H1 (cell line): ENCODE measurements at regions not wholly inside any gene's neighbourhood (a gene's known extent, or its start where the extent isn't known, plus 50 kb on each side); places are given as distances from the start of the nearest gene placed in this dataset.

Source experiments
- CTCF ChIA-PET: fragments of 300-600 bp; sonication (Branson Sonifier 250); formaldehyde crosslinking; loops from one replicate; lab custom pipeline; 2021; ENCODE audit not compliant: partially characterized antibody; lab: Charles Lee
- POLR2A ChIA-PET: fragments of 300-600 bp; sonication (Branson Sonifier 250); formaldehyde crosslinking; loops from one replicate; lab custom pipeline; 2021; ENCODE audit warnings: inconsistent platforms; ENCODE audit not compliant: partially characterized antibody; lab: Charles Lee
- DNase-seq, 2 experiments: peaks; one replicate each; pipeline versions ENCODE4 v3.0.0 to v3.0.0-alpha.2; 2010 to 2022; ENCODE audit warnings: low spot score in 2 of 2, low read depth in 1 of 2, mixed read lengths in 1 of 2
- FAIRE-seq: peaks from 2 replicates; lab custom pipeline; 2011; peaks lifted over from hg19 to GRCh38; lab: Jason Lieb, UNC
- H2AFZ ChIP-seq: 2 replicates; pipeline ENCODE4 v1.8.1; 2012; ENCODE audit warnings: low read length, inconsistent platforms
- H2AK5ac ChIP-seq: 2 replicates; pipeline ENCODE4 v1.6.1; 2013; ENCODE audit warnings: low read depth, low read length
- H2BK120ac ChIP-seq: replicated peaks from 2 replicates; pipeline ENCODE3; 2013; ENCODE audit warnings: low read depth, low read length, inconsistent platforms
- H2BK12ac ChIP-seq: 2 replicates; pipeline ENCODE4 v1.6.1; 2013; ENCODE audit warnings: low read depth, low read length
- H2BK15ac ChIP-seq: 2 replicates; pipeline ENCODE4 v1.6.1; 2013; ENCODE audit warnings: low read length
- H2BK20ac ChIP-seq: 2 replicates; pipeline ENCODE4 v1.6.1; 2013; ENCODE audit warnings: low read length
- H2BK5ac ChIP-seq: 2 replicates; pipeline ENCODE4 v1.6.1; 2013; ENCODE audit warnings: low read depth, low read length
- H3K14ac ChIP-seq: 2 replicates; pipeline ENCODE4 v1.6.1; 2013; ENCODE audit warnings: inconsistent platforms; ENCODE audit not compliant: insufficient read length
- H3K18ac ChIP-seq: 2 replicates; pipeline ENCODE4 v1.6.1; 2013; ENCODE audit warnings: low read length; ENCODE audit errors: extremely low read depth
- H3K23ac ChIP-seq: 2 replicates; pipeline ENCODE4 v1.6.1; 2013; ENCODE audit warnings: inconsistent platforms; ENCODE audit not compliant: insufficient read length
- H3K23me2 ChIP-seq: 2 replicates; pipeline ENCODE4 v1.6.1; 2013; ENCODE audit warnings: low read depth, low read length
- H3K27ac ChIP-seq: 2 replicates; pipeline ENCODE4 v1.6.1; 2011; ENCODE audit warnings: low read depth, low read length, inconsistent platforms
- H3K27me3 ChIP-seq, 4 experiments: replicated peaks in 1 of 4; 1 replicate in 1 of 4; 2 replicates in 3 of 4; pipeline versions ENCODE4 v1.6.1 to v1.8.1; 2011 to 2013; ENCODE audit warnings: low read length in 3 of 4, mild to moderate bottlenecking in 3 of 4, inconsistent platforms in 2 of 4, mixed read lengths in 2 of 4, moderate library complexity in 1 of 4; ENCODE audit not compliant: control insufficient read depth in 3 of 4, insufficient read depth in 3 of 4; ENCODE audit errors: extremely low read depth in 1 of 4
- H3K36me3 ChIP-seq, 4 experiments: 2 replicates each; pipeline versions ENCODE4 v1.6.1 to v1.8.1; 2011 to 2013; ENCODE audit warnings: mild to moderate bottlenecking in 4 of 4, low read length in 3 of 4, moderate library complexity in 2 of 4, control low read depth in 1 of 4, inconsistent platforms in 1 of 4; ENCODE audit not compliant: insufficient read depth in 4 of 4, control insufficient read depth in 2 of 4
- H3K4ac ChIP-seq: replicated peaks from 2 replicates; pipeline ENCODE3; 2013; ENCODE audit warnings: low read length, low read depth, mixed read lengths, inconsistent platforms; ENCODE audit not compliant: insufficient read length
- H3K4me1 ChIP-seq, 4 experiments: replicated peaks in 1 of 4; 1 replicate in 1 of 4; 2 replicates in 3 of 4; pipeline versions ENCODE4 v1.6.1 to v1.8.1; 2011 to 2013; ENCODE audit warnings: low read length in 3 of 4, inconsistent platforms in 2 of 4, mixed read lengths in 1 of 4; ENCODE audit not compliant: insufficient read depth in 4 of 4, control insufficient read depth in 3 of 4
- H3K4me2 ChIP-seq, 2 experiments: 2 replicates each; pipeline versions ENCODE4 v1.6.1 to v1.8.1; 2011 to 2013; ENCODE audit warnings: low read depth in 2 of 2, low read length in 2 of 2, control low read depth in 1 of 2, inconsistent platforms in 1 of 2, mild to moderate bottlenecking in 1 of 2; ENCODE audit not compliant: insufficient read depth in 1 of 2
- H3K4me3 ChIP-seq, 4 experiments: fragments of 200-600, 300-600 bp in 1 of 4; sonication (generic), shearing (Covaris generic), sonication (Bioruptor Twin) in 1 of 4; 2 replicates each; pipeline versions ENCODE4 v1.5.1 to v1.8.1; 2011 to 2016; ENCODE audit warnings: low read length in 4 of 4, low read depth in 3 of 4, control low read depth in 2 of 4, inconsistent platforms in 2 of 4, mild to moderate bottlenecking in 2 of 4, mixed read lengths in 1 of 4, moderate library complexity in 1 of 4; ENCODE audit not compliant: insufficient read depth in 2 of 4; ENCODE audit errors: extremely low read depth in 1 of 4
- H3K56ac ChIP-seq: replicated peaks from 2 replicates; pipeline ENCODE3; 2013; ENCODE audit warnings: low read depth, mild to moderate bottlenecking, mixed read lengths, low read length, inconsistent platforms; ENCODE audit not compliant: insufficient read length
- H3K79me1 ChIP-seq: 2 replicates; pipeline ENCODE4 v1.6.1; 2013; ENCODE audit warnings: low read depth, low read length, control low read depth
- H3K79me2 ChIP-seq, 2 experiments: 2 replicates each; pipeline versions ENCODE4 v1.6.1 to v1.8.1; 2012 to 2013; ENCODE audit warnings: low read length in 2 of 2, mild to moderate bottlenecking in 2 of 2, inconsistent platforms in 1 of 2; ENCODE audit not compliant: insufficient read depth in 2 of 2, control insufficient read depth in 1 of 2
- H3K9ac ChIP-seq, 4 experiments: replicated peaks in 1 of 4; 1 replicate in 1 of 4; 2 replicates in 3 of 4; pipeline versions ENCODE4 v1.6.1 to v1.8.1; 2011 to 2013; ENCODE audit warnings: low read depth in 3 of 4, low read length in 3 of 4, control low read depth in 2 of 4, mild to moderate bottlenecking in 2 of 4, moderate library complexity in 2 of 4, inconsistent platforms in 1 of 4; ENCODE audit errors: extremely low read depth in 1 of 4
- H3K9me3 ChIP-seq, 2 experiments: 2 replicates each; pipeline versions ENCODE4 v1.6.1 to v1.8.1; 2012 to 2013; ENCODE audit warnings: mild to moderate bottlenecking in 2 of 2, moderate library complexity in 2 of 2, control low read depth in 1 of 2, inconsistent platforms in 1 of 2, low read depth in 1 of 2, low read length in 1 of 2, mixed read lengths in 1 of 2; ENCODE audit not compliant: insufficient read depth in 2 of 2
- H4K20me1 ChIP-seq, 2 experiments: replicated peaks in 1 of 2; 2 replicates each; pipeline versions ENCODE3 to v1.8.1; 2011 to 2013; ENCODE audit warnings: inconsistent platforms in 2 of 2, low read length in 2 of 2, mild to moderate bottlenecking in 1 of 2; ENCODE audit not compliant: insufficient read depth in 2 of 2, control insufficient read depth in 1 of 2
- H4K5ac ChIP-seq: 2 replicates; pipeline ENCODE4 v1.6.1; 2013; ENCODE audit warnings: low read length, low read depth, mixed read lengths, inconsistent platforms; ENCODE audit not compliant: insufficient read length
- H4K8ac ChIP-seq: 2 replicates; pipeline ENCODE4 v1.8.0; 2013; ENCODE audit warnings: mild to moderate bottlenecking, moderate library complexity, low read length, inconsistent platforms; ENCODE audit not compliant: insufficient read depth; ENCODE audit errors: extremely low read depth
- H4K91ac ChIP-seq: replicated peaks from 2 replicates; pipeline ENCODE3; 2013; ENCODE audit warnings: low read length, mixed read lengths, inconsistent platforms; ENCODE audit not compliant: insufficient read length
- CEBPB ChIP-seq: IDR thresholded peaks from 2 replicates; pipeline ENCODE4 v1.6.1; 2012; ENCODE audit warnings: low read depth, low read length
- CREB1 ChIP-seq: IDR thresholded peaks from 2 replicates; pipeline ENCODE4 v1.6.1; 2012; ENCODE audit warnings: inconsistent platforms
- WGBS, 2 experiments: shearing (Covaris generic) in 1 of 2; methylation state at CpG; one replicate each; pipeline versions ENCODE4 v1.1.6 to v1.1.7; 2013 to 2015; ENCODE audit warnings: low lambda C conversion rate in 2 of 2, mixed read lengths in 2 of 2, inconsistent platforms in 1 of 2, low coverage in 1 of 2, missing lambda C conversion rate in 1 of 2; ENCODE audit not compliant: insufficient replicate concordance in 2 of 2, insufficient coverage in 1 of 2, insufficient read length in 1 of 2; ENCODE audit errors: extremely low coverage in 1 of 2, missing lambda C conversion rate in 1 of 2; 5-methylcytosine and 5-hydroxymethylcytosine counted together

DNA sequence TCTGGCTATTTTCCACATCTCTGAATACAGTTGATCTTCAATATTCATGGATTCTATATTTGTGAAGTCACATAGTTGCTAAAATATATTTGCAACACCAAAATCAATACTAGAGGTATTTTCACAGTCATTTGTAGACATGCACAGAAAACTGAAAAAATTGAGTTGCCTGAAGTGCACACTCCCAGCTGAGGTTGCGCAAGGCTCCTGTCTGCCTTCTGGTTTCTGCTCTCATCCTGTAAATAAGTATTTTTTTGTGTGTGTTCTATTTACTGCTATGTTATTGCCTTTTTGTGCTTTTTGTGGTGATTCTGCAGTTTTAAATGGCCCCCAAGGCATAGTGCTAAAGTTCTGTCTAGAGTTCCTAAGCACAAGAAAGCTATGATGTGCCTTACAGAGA, 371.1 kb upstream of the GRAMD2B start:
- Histone ChIP-seq H3K27me3 (no peaks in the 10 kb centered on the region), H4K91ac (no peak overlapping the region), H2AFZ (no peak overlapping the region), H3K4me2 (no peak overlapping the region), H2BK15ac (no peak overlapping the region), H3K4me1 (peaks cover 0 to 22% (median 11%) of the 10 kb centered on the region in 4 experiments; a peak in 3 of 7 replicates), H2BK20ac (no peak overlapping the region), H2BK120ac (no peak overlapping the region), H3K18ac (no peak overlapping the region), H3K9ac (no peak overlapping the region), H2AK5ac (no peak overlapping the region), H4K8ac (no peak overlapping the region), H2BK12ac (no peak overlapping the region), H3K14ac (no peak overlapping the region), H3K79me2 (no peaks in the 10 kb centered on the region), H3K36me3 (no peaks in the 10 kb centered on the region; a peak in 2 of 8 replicates), H4K20me1 (no peaks in the 10 kb centered on the region), H3K23ac (no peak overlapping the region), H3K23me2 (no peaks in the 10 kb centered on the region), H3K79me1 (no peaks in the 10 kb centered on the region), H3K9me3 (no peaks in the 10 kb centered on the region), H4K5ac (no peak overlapping the region), H3K4ac (no peak overlapping the region), H3K4me3 (no peak overlapping the region), H3K56ac (no peak overlapping the region), H2BK5ac (no peak overlapping the region), H3K27ac (no peak overlapping the region)
- ChIA-PET POLR2A (no interaction called here), CTCF (no interaction called here)
- no peak for TF ChIP-seq CREB1
- TF ChIP-seq CEBPB: peak; percentile 75
- 96% methylated on average over 1 of the region's 1 CpG; no CpG with 5 or more reads in 1 of the 2 experiments for WGBS, 2 experiments
- DNase-seq: no peak
- FAIRE-seq: no peak
